D341Med (cell line): ENCODE measurements at regions not wholly inside any gene's neighbourhood (a gene's known extent, or its start where the extent isn't known, plus 50 kb on each side); places are given as distances from the start of the nearest gene placed in this dataset.
"Not testable (repeated sequence)": the region's sequence is repeated elsewhere in the genome, so short reads cannot be mapped to it uniquely, and the experiment has no call there.

Source experiments
- DNase-seq: peaks from one replicate; pipeline ENCODE4 v3.0.0; 2012; ENCODE audit warnings: low spot score

DNA sequence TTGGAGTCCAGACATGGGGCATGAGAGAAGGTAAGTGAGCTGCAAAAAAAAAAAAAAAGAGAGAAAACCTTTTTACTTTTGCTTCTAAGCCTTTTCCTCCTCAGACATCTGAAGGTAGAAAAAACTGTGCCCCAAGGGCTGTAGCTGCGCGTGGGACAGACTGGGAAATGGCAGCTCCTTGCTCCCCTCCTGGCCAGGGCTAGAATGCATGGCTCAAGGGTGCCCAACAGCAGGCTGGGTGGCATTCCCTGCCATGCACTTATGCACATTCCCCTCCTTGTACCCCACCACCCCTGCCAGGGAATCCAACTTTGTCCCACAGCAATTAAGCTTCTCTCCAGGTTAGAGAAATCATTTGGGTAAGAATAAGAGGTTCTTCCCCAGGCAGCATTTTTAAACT lies 421.2 kb downstream of the TRAM1L1 start:
- peak; percentile 36 for DNase-seq

DNA sequence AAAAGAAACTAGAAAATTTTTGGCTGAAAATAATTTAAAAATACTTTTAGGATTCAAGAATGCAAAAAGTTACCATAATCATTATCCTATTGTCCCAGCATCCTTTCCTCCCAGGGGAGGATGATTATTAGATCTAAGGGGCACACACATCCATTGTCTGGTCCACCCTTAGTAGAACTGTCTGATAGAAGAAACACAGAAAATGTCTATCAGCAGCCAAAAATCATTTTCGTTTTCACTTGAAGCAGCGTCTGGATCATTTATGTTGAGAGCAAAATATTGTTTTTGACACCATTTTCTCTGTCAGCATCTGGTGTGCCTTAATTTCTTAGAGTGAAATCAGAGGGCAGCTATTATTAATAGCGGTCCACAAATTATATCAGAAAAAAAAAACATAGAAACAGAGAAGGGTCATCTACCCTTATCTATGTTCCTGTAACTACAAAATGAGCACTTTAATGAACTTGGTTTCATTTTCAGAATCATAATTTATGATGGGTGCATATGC lies 446.3 kb downstream of the TRAM1L1 start:
- no peak for DNase-seq

DNA sequence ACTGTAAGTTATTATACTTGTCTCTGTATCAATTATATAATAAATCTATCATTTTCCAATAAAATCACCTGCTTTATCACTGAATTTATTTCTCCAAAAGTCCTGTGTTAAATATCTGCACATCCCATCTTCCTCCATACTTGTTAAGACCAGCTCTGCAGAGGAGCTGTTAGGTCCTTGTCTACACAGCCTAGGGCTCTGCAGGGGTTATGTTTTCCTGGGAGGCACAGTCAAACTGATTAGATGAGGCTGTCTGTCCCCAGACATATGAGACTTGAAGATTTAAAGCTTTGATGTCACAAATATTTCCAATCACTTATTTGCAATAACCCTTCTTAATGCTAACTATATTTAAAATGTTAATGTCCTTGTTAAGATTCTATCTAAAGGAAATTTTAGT lies 446.8 kb downstream of the TRAM1L1 start:
- DNase-seq, result no peak

DNA sequence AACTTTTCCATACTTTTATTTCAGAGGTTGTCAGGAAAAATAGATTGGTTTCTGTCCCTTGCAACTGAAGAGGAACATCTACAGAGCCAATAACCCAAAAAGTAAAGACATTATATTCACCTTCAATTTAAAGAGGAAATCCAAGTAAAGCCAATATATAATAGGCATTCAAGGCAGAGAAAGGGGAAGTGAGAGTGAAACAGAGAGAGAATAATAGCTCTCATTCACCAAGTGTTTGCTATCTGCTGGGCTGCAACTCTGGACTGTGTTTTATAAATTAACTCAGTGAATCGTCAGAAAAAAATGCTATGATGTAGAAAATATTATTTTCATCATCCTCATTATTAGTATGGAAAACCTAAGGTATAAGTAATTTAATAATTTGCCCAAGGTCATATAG lies 448.5 kb downstream of the TRAM1L1 start:
- DNase-seq, result no peak

DNA sequence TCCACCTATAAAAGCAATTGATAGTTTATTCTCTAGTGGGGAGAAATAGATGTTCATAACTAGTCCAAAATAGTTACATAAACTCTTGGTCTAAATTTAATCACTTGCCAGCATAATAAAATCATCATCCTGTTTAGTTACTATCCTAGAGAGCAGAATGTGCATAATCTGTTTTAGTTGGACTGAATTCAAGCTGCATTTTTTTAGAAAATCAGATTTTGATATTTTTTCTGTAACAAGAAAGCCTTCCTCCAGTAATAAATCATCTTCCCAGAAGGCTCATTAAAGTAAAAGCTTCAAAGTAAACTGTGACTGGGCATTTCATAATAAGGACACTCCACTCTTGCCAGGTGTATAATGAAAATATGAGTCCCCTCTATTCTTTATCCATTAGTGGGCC lies 453.1 kb downstream of the TRAM1L1 start:
- no peak for DNase-seq

DNA sequence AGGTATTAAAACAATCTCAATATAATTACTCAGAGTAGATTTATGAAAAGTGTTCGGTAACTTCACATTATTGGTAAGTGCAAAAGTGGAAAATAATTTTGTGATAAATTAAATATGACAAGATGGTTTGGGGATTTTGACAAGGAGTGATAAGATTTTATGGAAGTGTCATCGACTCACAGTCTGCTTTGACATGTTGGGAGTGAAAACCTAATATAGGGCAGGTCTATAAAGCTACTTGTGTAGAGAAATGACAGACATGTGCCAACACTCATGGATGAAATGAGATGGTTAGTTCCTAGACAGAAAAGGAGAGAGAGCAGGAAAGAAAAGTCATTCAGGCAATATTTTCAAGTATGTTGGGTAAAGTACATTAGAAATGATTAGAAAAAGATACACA lies 456.8 kb downstream of the TRAM1L1 start:
- no peak for DNase-seq

DNA sequence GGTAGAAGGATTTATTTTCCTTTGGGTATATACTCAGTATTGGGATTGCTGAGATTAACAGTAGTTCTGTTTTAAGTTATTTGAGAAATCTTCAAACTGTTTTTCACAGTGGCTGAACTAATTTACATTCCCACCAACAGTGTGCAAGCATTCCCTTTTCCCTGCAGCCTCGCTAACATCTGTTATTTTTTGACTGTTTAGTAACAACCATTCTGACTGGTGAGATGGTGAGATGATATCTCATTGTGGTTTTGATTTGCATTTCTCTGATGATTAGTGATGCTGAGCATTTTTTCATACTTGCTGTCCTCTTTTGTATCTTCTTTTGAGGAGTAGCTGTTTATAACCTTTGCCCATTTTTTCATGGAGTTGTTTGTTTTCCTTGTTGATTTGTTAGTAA lies 457.8 kb downstream of the TRAM1L1 start:
- no peak for DNase-seq

DNA sequence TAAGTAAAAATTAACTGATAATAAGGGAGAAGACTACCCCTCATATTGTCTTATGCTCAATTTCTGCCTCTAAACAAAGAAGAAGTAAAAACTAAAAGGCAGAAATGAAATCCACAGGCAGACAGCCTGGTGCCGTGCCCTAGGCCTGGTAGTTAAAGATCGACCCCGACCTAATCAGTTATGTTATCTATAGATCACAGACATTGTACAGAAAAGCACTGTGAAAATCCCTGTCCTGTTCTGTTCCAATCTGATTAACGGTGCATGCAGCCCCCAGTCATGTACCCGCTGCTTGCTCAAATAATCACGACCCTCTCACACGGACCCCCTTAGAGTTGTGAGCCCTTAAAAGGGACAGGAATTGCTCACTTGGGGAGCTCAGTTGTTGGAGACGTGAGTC lies 465.9 kb downstream of the TRAM1L1 start:
- not testable (repeated sequence) for DNase-seq

DNA sequence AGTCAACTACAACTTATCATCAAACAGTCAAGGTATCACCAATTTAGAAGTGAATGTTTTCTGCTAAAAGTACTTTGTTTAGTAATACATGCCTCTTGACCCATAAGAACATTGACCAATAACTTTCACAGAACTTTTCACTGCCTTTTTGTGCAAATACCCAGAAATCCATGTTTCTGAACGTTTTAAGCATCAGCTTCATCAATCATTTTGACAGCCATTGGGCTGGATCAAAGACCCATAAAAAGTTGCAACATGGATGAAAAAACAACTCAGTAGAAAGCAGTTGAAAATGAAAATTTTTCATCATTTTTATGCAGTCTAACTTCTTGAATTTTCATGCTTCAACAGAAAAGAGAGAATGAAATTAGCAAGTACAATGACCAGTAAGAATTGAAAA lies 466.7 kb downstream of the TRAM1L1 start:
- DNase-seq, result no peak

DNA sequence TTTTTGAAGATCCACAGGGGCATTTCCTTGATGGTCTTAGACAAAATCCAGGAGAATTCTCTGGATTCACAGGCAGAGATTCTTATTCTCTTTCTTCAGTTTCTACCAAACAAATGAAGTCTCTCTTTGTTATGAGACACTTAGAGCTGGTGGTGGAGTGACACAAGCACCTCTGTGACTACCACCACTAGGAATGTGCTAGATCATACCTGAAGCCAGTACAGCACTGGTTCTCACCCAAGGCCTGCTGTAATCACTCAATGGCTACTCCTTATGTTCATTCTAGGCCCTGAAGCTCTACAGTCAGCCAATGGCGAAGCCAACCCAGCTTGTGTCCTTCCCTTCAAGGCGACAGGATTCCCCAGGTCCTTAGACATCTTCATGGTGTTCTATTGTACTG lies 482.3 kb downstream of the TRAM1L1 start:
- no peak for DNase-seq

DNA sequence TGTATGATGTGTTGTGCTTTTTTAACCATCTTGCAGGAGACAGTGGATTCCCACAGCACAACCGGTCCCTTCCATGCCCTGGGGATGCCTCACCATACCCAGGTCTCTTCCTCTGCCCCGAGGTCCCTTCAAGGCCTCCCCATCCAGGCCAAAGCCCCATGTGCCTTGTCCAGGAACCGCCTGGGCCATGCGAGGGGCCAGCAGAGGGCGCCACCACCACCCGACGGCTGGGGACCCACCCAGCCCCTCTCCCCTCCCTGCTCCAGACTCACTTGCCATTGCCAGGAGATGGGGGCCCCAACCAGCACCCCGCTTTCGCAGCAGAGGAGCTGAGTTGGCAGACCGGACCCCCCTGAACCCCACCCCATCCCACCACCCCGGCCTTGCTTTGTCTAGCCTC lies 485.5 kb downstream of the TRAM1L1 start:
- DNase-seq, result no peak

DNA sequence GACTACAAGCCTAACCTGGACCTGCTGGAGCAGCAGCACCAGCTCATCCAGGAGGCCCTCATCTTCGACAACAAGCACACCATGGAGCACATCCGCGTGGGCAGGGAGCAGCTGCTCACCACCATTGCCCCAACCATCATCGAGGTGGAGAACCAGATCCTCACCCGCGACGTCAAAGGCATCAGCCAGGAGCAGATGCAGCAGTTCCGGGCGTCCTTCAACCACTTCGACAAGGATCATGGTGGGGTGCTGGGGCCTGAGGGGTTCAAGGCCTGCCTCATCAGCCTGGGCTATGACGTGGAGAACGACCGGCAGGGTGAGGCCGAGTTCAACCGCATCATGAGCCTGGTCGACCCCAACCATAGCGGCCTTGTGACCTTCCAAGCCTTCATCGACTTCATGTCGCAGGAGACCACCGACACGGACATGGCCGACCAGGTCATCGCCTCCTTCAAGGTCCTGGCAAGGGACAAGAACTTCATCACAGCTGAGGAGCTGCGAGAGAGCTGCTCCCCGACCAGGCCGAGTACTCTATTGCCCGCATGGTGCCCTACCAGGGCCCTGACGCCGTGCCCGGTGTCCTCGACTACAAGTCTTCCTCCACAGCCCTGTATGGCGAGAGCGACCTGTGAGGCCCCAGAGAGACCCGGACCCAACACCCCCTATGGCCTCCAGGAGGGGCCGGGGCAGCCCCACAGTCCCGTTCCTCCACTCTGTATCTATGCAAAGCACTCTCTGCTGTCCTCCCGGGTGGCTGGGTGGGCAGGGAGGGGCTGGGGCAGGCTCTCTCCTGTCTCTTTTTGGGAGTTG lies 486.2 kb downstream of the TRAM1L1 start:
- DNase-seq, result no peak

DNA sequence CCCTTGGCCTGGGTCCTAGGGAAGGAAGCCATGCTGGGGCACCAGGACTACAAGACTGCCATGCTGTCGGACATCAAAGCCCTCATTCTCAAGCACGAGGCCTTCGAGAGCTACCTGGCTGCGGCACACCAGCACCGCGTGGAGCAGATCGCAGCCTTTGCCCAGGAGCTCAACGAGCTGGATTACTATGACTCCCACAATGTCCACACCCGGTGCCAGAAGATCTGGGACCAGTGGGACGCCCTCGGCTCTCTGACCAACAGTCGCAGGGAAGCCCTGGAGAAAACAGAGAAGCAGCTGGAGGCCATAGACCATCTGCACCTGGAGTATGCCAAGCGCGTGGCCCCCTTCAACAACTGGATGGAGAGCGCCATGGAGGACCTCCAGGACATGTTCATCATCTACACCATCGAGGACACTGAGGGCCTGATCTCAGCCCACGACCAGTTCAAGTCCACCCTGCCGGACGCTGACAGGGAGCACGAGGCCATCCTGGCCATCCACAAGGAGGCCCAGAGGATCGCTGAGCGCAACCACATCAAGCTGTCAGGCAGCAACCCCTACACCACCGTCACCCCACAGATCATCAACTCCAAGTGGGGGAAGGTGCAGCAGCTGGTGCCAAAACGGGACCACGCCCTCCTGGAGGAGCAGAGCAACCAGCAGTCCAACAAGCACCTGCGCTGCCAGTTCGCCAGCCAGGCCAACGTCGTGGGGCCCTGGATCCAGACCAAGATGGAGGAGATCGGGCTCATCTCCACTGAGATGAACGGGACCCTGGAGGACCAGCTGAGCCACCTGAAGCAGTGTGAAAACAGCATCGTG lies 487.0 kb downstream of the TRAM1L1 start:
- DNase-seq, result no peak

DNA sequence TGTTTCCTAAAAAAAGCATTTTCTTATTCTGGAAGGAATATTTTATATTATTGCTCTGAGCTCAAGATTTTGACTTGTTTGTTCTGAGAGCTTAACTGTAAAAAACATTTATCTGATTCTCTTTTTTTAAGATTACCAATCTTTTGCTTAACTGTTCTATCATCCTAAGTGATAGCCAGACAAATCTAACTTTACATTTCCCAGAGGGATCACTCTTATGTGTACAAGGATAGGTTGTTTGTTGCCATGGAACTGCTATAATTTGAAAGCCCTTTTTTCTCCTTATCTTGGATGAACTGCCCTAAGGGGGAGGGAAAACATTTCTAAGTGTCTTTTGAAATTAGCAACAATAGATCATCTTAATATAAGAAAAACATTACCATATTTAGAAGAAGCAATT lies 494.7 kb downstream of the TRAM1L1 start:
- no peak for DNase-seq

DNA sequence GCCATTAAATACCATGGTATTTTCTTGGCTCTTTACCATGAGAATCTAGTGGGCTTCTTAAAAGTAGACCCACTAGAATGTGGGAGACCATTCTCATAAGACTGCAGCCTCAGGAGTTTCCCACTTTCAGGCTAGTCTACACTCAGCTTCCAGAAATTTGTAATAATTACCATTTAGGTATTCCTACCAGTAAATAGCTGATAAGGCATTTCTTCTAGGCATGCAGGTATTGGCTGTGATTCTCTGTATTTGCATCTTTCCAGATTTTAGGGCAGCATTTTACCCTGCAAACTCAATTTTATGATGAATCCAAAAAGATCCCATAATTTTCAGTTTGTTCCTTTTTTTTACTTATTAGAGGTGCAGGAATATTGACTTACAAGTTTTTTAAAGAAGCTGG lies 496.6 kb downstream of the TRAM1L1 start:
- no peak for DNase-seq

DNA sequence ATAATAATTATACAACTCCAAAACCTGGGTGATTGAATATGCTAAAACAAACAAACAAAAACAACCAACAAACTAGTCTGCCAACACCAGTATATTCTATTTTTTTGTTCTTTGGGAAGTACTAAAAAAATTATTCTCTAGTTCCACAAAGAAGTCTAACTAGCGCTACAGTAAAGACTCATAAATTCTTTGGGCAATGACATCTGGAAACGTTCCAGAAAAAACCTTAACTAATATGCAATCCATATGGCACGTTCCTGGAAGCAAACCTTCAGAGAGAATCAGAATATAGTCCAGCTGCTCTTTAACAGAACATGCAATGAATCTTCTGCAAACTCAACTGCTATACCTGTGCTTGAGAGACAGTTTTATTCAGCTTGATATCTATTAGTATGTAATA lies 500.1 kb downstream of the TRAM1L1 start:
- no peak for DNase-seq

DNA sequence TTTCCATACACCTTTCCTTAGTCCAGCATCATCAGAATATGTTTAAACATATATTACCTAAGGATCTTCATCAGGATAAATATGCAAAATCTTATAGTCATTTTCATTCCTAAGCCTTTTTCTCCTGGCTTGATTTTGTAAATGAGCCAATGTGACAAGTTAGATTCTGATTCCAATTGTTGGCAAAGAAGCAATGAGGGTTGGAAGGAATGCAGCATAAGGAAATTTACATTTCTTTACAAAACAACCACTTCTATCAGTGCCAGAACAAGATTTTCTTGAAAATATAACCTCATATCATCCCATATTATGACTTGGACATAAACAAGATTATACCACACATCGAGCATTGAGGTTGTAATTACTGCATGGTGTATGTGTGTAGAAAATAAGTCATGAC lies 508.1 kb downstream of the TRAM1L1 start:
- DNase-seq, result no peak

DNA sequence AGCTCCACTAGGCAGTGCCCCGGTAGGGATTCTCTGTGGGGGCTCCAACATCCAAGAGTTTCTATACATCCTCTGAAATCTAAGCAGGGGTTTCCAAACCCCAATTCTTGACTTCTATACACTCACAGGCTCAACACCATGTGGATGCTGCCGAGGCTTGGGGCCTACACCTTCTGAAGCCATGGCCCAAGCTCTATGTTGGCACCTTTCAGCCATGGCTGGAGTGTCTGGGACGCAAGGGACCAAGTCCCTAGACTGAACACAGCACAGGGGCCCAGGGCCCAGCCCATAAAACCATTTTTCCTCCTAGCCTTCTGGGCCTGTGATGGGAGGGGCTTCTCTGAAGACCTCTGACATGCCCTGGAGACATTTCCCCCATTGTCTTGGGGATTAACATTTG lies 511.8 kb downstream of the TRAM1L1 start:
- DNase-seq, result no peak

DNA sequence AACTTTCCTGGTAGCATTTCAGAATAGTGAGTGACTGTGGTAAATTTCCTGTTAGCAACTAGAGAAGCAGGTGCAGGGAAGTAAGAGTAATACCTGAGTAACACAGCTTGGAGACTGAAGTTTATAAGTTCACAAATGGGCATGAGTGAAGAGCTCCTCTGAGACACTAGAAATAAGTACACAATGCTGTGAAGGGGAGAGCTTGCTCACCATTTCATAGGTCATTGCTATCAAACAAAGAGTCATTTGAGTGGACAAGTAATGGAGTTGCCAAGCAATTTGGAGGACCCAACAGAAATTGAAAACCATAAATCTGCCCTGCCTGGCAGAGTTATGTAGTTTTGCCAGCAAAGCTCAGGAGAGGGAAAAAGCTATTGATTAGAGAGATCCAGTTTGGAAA lies 523.6 kb downstream of the TRAM1L1 start:
- no peak for DNase-seq

DNA sequence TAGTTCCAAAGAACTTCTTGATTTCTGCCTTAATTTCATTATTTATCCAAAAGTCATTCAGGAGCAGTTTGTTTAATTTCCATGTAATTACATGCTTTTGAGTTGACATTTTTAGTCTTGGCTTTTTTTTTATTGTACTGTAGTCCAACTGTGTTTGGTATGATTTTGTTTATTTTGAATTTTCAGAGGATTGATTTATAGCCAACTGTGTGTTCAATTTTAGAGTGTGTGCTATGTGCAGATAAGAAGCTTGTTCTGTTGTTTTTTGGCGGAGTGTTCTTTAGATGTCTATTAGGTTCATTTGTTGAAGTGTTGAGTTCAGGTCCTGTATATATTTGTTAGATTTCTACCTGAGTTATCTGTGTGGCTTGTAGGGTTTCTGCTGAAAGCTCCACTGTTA lies 533.6 kb downstream of the TRAM1L1 start:
- DNase-seq, result no peak

DNA sequence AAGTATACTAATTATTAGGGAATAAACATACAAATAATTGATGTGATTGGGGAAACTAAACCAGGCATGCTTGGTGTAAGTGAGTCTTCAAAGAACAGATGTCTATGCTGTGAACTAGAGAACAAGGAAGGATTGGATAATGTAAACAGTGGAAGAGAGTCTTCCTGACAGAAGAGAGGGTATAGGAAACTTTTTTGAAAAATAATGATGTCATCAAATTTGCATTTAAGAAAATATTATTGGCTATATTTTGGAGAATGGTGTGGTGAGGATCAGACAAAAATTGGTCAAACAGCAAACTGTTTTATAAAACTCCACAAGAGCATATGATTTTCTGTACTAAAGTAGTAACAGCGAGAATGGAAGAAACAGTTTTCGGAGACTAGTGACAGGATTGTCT lies 537.7 kb downstream of the TRAM1L1 start:
- no peak for DNase-seq

DNA sequence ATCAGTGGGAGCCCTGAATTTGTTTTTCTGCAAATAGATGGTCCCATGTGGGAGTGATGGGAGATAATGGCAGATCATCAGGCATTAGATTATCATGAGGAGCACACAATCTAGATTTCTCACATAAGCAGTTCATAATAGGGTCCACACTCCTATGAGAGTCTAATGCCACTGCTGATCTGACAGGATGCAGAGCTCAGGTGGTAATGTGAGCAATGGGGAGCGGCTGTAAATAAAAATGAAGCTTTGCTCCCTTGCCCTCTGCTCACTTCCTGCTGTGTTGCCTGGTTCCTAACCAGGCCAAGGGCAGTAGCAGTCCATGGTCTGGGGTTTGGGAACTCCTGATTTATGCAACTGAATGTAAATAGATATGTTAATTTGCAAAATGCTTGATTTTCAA lies 538.6 kb downstream of the TRAM1L1 start:
- no peak for DNase-seq

DNA sequence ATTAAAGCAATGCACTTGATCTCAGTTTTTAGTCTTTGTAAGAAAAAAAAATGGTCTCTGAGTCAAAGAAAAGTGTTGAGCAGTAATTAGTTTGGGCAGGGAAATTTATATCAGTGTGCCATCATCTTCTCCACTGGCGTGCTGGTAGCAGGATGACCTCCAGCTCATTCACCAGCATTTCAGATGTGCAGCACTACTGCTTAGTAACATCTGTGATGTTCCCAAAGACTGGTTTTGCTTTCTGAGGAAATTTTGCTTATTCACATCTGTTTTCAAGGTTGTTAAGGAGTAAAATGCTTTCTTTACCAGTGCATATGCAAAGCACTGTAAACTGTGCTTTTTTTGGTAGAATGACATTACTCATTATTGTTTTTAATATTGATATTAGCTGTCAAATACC lies 540.4 kb downstream of the TRAM1L1 start:
- no peak for DNase-seq
